ENCODE measurements at regions not wholly inside any gene's neighbourhood (a gene's known extent, or its start where the extent isn't known, plus 50 kb on each side); places are given as distances from the start of the nearest gene placed in this dataset.

GRCh38 chr11:49302360-49302759, 94.0 kb upstream of the FOLH1 start:
- TF ChIP-seq CTCF (IDR thresholded peaks at IDR 0.05) (no peak), EP300 (IDR thresholded peaks at IDR 0.05) (no peak)

Data from ovary (tissue), 3 donors.